ENCODE measurements at regions not wholly inside any gene's neighbourhood (a gene's known extent, or its start where the extent isn't known, plus 50 kb on each side); places are given as distances from the start of the nearest gene placed in this dataset.

- TF ChIP-seq THRA (CRISPR knock-in tag; IDR thresholded peaks at IDR 0.05; ENCODE audit: borderline replicate concordance), result peak; percentile 91
- no peak for TF ChIP-seq ZNF597 (CRISPR knock-in tag; IDR thresholded peaks at IDR 0.05)
- no peak for TF ChIP-seq ZNF777 (CRISPR knock-in tag; IDR thresholded peaks at IDR 0.05)
- TF ChIP-seq PLRG1 (conservative IDR thresholded peaks at IDR 0.05), result no peak
- no peak for TF ChIP-seq ZBTB8A (CRISPR knock-in tag; IDR thresholded peaks at IDR 0.05; ENCODE audit: borderline replicate concordance, low read depth)
- no peak for TF ChIP-seq SOX6 (IDR thresholded peaks at IDR 0.05)
- peak; percentile 92 for TF ChIP-seq SOX6 (CRISPR knock-in tag; IDR thresholded peaks at IDR 0.05)
- TF ChIP-seq HINFP (CRISPR knock-in tag; IDR thresholded peaks at IDR 0.05; ENCODE audit: low read depth), result 0 out of 2 replicates have a peak, but pooled peaks have one; percentile 28
- TF ChIP-seq RAD21 (CRISPR knock-in tag; IDR thresholded peaks at IDR 0.05), result no peak
- TF ChIP-seq ZBTB33 (CRISPR knock-in tag; IDR thresholded peaks at IDR 0.05), result no peak
- no peak for TF ChIP-seq ZNF782 (CRISPR knock-in tag; IDR thresholded peaks at IDR 0.05; ENCODE audit: borderline replicate concordance)
- TF ChIP-seq MAF1 (CRISPR knock-in tag; IDR thresholded peaks at IDR 0.05; ENCODE audit: borderline replicate concordance), result no peak
- no peak for TF ChIP-seq U2AF1 (optimal IDR thresholded peaks at IDR 0.05; ENCODE audit: low read depth, low read length)
- no peak for TF ChIP-seq TBX3 (IDR thresholded peaks at IDR 0.05; ENCODE audit: borderline replicate concordance)
- no peak for TF ChIP-seq ZNF7 (CRISPR knock-in tag; IDR thresholded peaks at IDR 0.05)
- TF ChIP-seq THAP7 (CRISPR knock-in tag; IDR thresholded peaks at IDR 0.05), result no peak
- 0 out of 2 replicates have a peak, but pooled peaks have one; percentile 22 for TF ChIP-seq ZBTB43 (CRISPR knock-in tag; conservative IDR thresholded peaks at IDR 0.05)
- TF ChIP-seq SKI (IDR thresholded peaks at IDR 0.05; ENCODE audit: partially characterized antibody), result peak; percentile 75
- 0 out of 2 replicates have a peak, but pooled peaks have one; percentile 42 for TF ChIP-seq ISL2 (CRISPR knock-in tag; IDR thresholded peaks at IDR 0.05)
- no peak for TF ChIP-seq CEBPZ (IDR thresholded peaks at IDR 0.05; ENCODE audit: low read length)
These were observed 88.3 kb downstream of the RAP2A start (continued) for GRCh38 chr13:97522243-97522642.
